ENCODE measurements at regions not wholly inside any gene's neighbourhood (a gene's known extent, or its start where the extent isn't known, plus 50 kb on each side); places are given as distances from the start of the nearest gene placed in this dataset.

- DNase-seq = no peak
Observed at GRCh38 chr20:57890202-57890800, 180.5 kb upstream of the PMEPA1 start.

GRCh38 chr20:57888591-57888990, 178.8 kb upstream of the PMEPA1 start:
- no peak for DNase-seq

GRCh38 chr20:57884956-57885355, 175.1 kb upstream of the PMEPA1 start:
- DNase-seq = no peak

GRCh38 chr20:57883761-57884160, 173.9 kb upstream of the PMEPA1 start:
- no peak for DNase-seq

- no peak for DNase-seq
Observed at GRCh38 chr20:57883224-57883623, 173.4 kb upstream of the PMEPA1 start.

GRCh38 chr20:57882451-57883161, 172.8 kb upstream of the PMEPA1 start:
- DNase-seq = no peak

GRCh38 chr20:57881466-57882385, 171.9 kb upstream of the PMEPA1 start:
- DNase-seq = no peak

GRCh38 chr20:57880571-57880892, 170.7 kb upstream of the PMEPA1 start:
- DNase-seq = no peak

GRCh38 chr20:57879779-57880570, 170.2 kb upstream of the PMEPA1 start:
- DNase-seq = no peak

- DNase-seq = no peak
Observed at GRCh38 chr20:57879437-57879778, 169.6 kb upstream of the PMEPA1 start.

GRCh38 chr20:57878786-57879424, 169.1 kb upstream of the PMEPA1 start:
- DNase-seq = no peak

- no peak for DNase-seq
Observed at GRCh38 chr20:57877995-57878394, 168.2 kb upstream of the PMEPA1 start.

- no peak for DNase-seq
Observed at GRCh38 chr20:57877131-57877824, 167.5 kb upstream of the PMEPA1 start.

- DNase-seq = no peak
Observed at GRCh38 chr20:57876163-57876562, 166.3 kb upstream of the PMEPA1 start.

- no peak for DNase-seq
Observed at GRCh38 chr20:57874141-57874540, 164.3 kb upstream of the PMEPA1 start.

- no peak for DNase-seq
Observed at GRCh38 chr20:57872816-57873409, 163.1 kb upstream of the PMEPA1 start.

- no peak for DNase-seq
Observed at GRCh38 chr20:57871237-57871632, 161.4 kb upstream of the PMEPA1 start.

- DNase-seq = no peak
Observed at GRCh38 chr20:57870597-57871236, 160.9 kb upstream of the PMEPA1 start.

- no peak for DNase-seq
Observed at GRCh38 chr20:57869951-57870315, 160.1 kb upstream of the PMEPA1 start.

- DNase-seq = no peak
Observed at GRCh38 chr20:57869291-57869950, 159.6 kb upstream of the PMEPA1 start.

- no peak for DNase-seq
Observed at GRCh38 chr20:57868310-57868709, 158.5 kb upstream of the PMEPA1 start.

Data from CD4-positive, alpha-beta T cell treated with Interleukin-4 for 4 hours (primary cell).